SHP77 treated with DMSO at 0.1 percent for 48 hours (cell line): ENCODE measurements at regions not wholly inside any gene's neighbourhood (a gene's known extent, or its start where the extent isn't known, plus 50 kb on each side); places are given as distances from the start of the nearest gene placed in this dataset.
"Not testable (repeated sequence)": the region's sequence is repeated elsewhere in the genome, so short reads cannot be mapped to it uniquely, and the experiment has no call there.

ENCODE experiments used
- DNase-seq: peaks from one replicate; lab custom pipeline; 2025; lab: John Stamatoyannopoulos, UW

DNA sequence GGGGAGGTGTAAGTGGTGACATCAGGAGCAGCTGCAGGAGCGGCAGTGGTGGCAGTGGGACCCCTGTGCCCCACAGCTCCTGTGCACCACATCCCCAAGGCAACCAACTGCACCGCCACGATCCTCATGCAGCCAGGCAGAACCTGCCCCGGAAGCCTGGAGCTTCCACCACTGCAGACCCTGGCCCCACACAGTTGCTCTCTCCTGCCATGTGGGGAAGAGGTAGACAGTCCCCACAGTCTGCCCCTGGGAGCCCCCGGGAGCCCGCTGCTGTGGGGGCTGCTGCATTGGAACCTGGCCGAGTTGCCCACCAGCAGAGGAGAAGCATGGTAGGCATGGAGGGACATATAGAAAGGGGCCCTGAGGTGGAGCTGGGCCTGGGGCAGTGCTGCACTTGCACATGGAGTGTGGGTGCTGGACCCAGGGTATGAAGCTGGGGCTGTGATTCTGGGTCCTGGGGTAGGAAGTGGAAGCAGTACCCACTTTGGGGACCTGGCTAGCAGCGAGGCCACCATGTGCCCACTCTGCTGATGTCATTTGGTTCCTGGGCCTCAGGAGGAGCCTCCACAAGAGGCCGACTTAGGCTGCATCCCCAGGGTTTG lies 623.3 kb upstream of the LRRTM4 start:
- no peak for DNase-seq

- DNase-seq = no peak
Measured at GRCh38 chr2:78145997-78146722, 624.0 kb upstream of the LRRTM4 start.

DNA sequence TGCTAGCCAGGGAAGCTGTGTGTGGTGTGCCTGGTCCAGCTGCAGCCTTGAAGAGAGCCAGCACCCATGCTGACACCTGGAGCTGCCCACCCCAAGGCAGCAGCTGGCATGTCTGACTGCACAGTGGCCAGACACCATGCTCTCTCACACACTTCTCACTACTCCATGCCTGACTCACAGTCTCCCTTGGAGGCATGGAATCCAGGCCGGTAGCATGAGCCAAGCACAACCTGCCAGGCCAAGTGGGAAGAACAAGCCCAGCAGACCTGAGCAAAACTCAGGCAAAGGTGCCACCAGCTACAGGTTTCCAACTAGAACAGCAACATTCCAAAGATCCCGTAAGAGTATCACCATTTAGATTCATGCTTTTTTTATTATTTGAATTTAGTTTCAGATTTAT lies 625.3 kb upstream of the LRRTM4 start:
- no peak for DNase-seq

- no peak for DNase-seq
Measured at GRCh38 chr2:78154586-78154985, 632.4 kb upstream of the LRRTM4 start.

DNA sequence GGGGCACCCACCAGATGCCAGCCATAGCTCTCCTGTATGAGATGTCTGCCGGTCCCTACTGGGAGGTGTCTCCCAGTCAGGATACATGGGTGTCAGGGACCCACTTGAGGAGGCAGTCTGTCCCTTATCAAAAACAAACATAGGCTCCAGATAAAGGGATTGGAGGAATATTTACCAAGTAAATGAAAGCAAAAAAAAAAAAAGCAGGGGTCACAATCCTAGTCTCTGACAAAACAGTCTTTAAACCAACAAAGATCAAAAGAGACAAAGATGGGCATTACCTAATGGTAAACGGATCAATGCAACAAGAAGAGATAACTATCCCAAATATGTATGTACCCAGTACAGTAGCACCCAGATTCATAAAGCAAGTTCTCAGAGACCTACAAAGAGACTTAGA lies 640.0 kb upstream of the LRRTM4 start:
- no peak for DNase-seq

DNA sequence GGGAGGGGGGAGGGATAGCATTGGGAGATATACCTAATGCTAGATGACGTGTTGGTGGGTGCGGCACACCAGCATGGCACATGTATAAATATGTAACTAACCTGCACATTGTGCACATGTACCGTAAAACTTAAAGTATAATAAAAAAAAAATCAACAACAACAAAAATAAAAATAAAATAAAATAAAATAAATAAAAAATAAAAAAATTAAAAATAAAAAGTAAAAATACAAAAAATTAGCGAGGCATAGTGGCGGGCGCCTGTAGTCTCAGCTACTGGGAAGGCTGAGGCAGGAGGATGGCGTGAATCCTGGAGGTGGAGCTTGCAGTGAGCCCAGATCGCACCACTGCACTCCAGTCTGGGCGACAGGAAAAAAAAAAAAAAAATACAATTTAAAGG lies 650.0 kb upstream of the LRRTM4 start:
- not testable (repeated sequence) for DNase-seq

DNA sequence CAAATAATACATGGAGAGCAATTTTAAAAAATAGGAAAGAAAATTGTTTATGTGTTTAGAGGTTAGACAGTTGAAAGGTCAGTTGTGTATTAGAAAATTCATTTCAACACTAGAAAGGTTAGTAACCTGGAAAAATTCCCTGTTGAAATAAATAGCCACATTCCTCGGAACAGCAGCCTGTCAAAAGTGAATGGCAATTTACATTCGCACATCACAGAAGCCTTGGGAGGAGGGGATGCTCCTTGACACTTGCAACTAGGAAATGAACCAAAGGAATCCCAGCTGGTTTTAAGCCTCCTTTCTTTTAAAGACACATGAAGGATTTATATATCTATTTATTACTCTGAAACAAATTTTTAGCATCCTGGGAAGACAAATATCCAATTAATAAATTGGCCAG lies 653.5 kb upstream of the LRRTM4 start:
- no peak for DNase-seq

DNA sequence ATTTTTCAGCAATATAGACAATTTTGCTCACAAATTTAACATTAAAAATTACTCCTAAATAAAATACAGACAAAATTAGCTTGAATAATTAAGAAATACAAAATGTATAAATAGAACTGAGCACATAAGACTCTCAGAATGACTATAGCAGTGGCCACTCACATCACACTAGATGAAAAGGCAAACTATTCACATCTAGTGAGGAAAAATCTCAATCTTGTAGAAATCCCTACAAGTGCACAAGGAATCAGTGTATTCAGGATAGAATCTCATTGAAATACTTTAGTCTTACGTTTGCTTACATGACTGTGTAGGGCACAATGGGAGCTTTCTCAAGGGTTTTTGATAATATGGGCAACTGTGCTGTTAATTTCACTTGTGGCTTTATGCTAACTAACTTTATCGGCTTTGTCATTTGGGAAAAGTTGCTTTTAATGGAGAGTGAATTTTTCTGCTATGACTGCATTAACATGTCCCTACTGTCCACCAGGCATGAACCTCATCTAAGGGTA lies 678.9 kb upstream of the LRRTM4 start:
- DNase-seq = no peak

- no peak for DNase-seq
Measured at GRCh38 chr2:78202366-78202765, 680.2 kb upstream of the LRRTM4 start.

GRCh38 chr2:78202986-78203670 lies 681.0 kb upstream of the LRRTM4 start:
- DNase-seq = no peak

GRCh38 chr2:78218066-78218465 lies 695.9 kb upstream of the LRRTM4 start:
- DNase-seq = no peak

DNA sequence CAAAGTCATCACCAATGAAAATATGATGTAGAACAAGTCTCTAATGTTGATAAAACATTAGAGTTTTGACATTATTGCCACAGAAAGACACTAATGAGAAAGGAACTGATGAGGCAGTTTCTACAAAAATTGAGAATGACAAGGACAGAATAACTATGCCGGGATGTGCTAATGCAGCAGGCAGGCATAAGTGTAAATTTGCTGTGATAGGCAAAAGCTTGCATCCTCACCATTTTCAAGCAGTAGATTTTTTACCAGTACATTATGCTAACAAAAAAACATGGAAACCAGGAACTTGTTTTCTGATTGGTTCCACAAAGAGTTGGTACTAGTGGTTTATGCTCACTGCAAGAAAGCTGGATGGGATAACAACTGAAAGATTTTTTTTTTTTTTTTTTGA lies 715.5 kb upstream of the LRRTM4 start:
- no peak for DNase-seq

DNA sequence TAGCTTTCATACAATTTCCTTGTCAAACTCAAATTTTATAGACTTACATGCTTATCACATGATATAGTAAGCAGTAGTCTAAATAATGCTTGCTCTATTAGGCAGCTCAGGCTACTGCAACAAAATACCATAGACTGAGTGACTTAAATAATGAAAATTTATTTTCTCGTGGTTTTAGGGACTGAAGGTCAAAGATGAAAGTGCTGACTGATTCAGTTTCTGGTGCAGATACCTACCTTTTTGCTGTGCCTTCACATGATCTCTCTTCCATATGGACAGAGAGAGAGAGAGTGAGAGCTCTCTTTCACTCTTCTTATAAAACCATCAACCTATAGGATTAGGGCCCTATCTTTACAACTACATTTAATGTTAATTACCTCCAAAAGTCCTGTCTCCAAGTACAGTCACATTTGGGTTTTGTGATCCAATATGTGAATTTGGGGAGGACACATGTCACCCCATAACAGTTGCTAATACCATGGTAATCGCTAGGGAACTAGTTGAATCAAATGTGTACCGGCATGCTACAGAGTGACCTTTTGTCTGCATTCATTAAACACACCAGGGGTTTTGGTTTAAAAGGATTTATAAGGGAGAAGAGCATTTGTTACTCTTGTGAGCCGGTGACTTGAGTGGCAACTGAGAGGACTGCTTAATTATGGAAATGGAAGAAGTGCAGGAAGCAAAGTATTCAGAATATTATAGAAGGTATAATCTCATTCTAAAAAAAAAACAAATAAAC lies 723.4 kb upstream of the LRRTM4 start:
- DNase-seq = no peak

DNA sequence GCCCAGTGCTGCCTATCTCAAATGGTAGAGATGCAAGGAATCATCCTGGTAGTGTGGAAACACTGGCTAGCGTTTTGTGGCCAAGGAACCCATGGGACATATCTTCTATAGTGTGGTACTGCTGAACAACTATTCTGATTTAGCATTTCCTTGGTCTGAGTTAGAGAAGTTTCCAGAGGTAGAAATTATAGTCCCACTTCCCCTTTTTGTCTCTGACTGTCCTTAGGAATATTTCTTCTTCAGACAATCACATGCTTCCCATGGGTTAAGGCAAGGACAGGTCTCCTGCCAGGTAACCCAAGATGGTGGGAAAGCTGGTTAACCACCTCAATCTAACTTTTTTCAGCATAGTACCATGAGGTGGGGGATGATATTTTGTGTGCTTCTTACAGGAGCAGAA lies 729.5 kb upstream of the LRRTM4 start:
- DNase-seq = no peak

DNA sequence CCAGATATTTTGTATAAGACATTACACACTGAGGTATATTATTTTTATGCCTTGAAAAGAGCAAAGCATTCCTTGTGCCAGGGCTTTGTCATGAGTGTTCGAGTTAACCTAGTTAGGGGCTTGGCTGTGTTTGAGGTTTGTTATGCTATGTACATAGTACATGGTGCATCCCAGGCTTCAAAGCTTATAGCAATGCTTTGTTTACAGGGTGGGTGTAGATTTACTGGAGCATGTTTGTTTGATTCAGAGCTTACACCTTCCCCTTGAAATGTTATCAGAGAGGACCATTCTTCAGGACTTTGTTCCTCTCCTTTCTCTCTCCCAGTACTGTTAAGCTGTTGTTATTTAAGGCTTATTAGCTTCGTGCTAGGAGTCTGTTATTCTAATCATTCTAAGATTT lies 738.7 kb upstream of the LRRTM4 start:
- no peak for DNase-seq

GRCh38 chr2:78261454-78261853 lies 739.3 kb upstream of the LRRTM4 start:
- no peak for DNase-seq

- not testable (repeated sequence) for DNase-seq
Measured at GRCh38 chr2:78262089-78262488, 739.9 kb upstream of the LRRTM4 start.

GRCh38 chr2:78262713-78263375 lies 740.7 kb upstream of the LRRTM4 start:
- no peak for DNase-seq

DNA sequence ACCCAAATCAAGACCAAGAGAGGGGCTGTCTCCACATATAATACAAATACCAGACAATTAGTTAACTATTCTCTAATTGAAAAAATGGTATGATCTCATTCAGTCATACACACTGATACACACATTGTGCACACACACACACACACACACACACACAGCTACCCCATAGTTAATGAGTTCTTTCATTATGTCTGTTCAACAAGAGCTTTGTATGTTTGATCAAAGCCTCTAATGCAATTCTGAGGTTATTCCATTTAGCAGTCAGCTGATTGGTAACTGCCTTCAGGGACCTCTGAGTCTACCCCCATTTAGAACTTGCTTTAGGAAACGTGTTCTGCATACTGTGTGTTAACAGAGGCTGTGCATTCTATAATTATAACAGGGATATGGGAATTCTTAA lies 741.4 kb upstream of the LRRTM4 start:
- no peak for DNase-seq

DNA sequence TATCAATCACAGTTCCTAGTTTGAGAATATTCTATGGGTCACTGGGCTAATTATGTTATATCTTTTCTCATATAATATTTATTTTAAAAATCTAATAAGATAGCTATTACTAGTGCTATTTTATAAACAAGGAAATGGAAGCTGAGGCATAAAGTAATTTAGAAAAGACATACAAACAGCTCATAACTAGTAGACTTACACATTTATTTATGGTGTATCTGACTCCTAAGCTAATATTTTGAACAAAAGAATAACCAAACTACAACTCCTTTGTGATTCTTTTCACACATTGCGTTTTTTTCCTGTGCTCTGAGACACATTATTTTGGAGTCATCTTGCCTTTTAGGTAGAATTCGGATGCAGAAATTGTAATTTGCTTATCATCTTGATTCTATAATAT lies 742.0 kb upstream of the LRRTM4 start:
- DNase-seq = no peak

DNA sequence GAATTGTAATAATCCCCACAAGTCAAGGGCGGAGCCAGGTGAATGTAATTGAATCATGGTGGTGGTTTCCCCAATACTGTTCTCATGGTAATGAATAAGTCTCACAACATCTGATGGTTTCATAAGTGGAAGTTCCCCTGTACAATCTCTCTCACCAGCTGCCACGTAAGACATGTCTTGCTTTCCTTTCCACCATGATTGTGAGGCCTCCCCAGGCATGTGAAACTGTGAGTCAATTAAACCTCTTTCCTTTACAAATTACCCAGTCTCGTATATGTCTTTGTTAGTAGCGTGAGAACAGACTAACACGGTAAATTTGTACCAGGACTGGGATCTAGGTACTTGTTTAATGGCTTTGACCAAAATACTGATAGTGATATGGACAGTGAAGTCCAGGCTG lies 744.3 kb upstream of the REG3G start:
- no peak for DNase-seq
